ENCODE measurements at regions not wholly inside any gene's neighbourhood (a gene's known extent, or its start where the extent isn't known, plus 50 kb on each side); places are given as distances from the start of the nearest gene placed in this dataset.

DNA sequence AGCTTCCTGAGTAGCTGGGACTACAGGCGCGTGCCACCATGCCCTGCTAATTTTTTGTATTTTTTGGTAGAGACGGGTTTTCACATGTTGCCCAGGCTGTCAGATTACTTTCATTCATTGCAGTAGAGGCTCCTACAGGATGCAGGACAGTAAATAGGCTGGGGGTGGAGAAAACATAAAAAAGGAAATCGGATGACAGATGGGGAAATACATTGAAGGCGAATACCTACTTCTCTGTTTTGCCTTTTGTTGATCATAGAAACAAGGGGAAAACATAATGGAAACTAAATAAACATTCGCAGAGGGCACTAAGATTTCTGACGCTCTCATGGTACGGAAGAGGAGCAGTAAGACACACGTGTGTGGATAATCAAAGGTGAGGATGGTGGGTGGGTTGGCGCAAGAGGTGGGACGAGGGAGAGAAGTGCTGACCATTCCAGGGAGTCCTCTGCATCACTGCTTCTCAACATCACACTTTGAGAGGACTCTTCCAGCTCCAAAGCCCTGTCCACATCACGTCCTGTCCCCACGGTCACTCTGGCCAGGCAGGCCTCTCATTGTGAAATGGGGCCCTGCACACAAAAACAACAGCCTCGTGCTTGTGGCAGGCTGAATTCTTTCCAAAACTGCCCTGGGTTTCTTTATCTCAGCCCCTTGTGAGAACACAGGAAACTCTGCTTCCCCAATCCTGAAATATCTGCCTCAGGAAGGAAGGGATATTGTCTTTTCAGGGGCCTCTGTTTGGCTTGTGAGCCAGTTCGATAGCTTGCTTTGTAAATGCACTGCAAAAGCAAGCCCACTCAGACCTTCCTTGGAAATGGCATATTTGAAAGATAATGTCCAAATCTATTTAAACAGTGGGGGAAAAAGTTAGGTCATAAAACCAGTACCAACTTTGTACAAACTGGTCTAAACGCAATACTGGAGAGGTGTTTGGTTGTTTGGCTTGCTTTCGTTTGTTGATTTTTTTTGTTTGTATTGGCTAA is 188.5 kb downstream of the FOXO1 start:
- TF ChIP-seq POLR2AphosphoS5 (IDR thresholded peaks at IDR 0.05; ENCODE audit: control insufficient read depth, insufficient read depth, low read depth, low read length) (no peak), ZNF3 (CRISPR knock-in tag; IDR thresholded peaks at IDR 0.05) (no peak), ZNF121 (CRISPR knock-in tag; conservative IDR thresholded peaks at IDR 0.05) (no peak), POLR2A (conservative IDR thresholded peaks at IDR 0.05) (no peak), HNRNPLL (IDR thresholded peaks at IDR 0.05; ENCODE audit: low read depth, low read length, poor library complexity, severe bottlenecking) (no peak)
